GM10266 (cell line): ENCODE measurements at regions not wholly inside any gene's neighbourhood (a gene's known extent, or its start where the extent isn't known, plus 50 kb on each side); places are given as distances from the start of the nearest gene placed in this dataset.

Source experiments
- DNase-seq: peaks from one replicate; pipeline ENCODE4 v3.0.0; 2012; ENCODE audit errors: extremely low spot score
- CTCF ChIP-seq: IDR thresholded peaks from 2 replicates; pipeline ENCODE4 v1.5.1; 2012; ENCODE audit warnings: mild to moderate bottlenecking, low read depth; ENCODE audit not compliant: control insufficient read depth, insufficient read depth; ENCODE audit errors: missing control alignments

- DNase-seq, result no peak
- no peak for TF ChIP-seq CTCF
These were observed 274.2 kb upstream of the HABP2 start for GRCh38 chr10:113278664-113279063.

GRCh38 chr10:113279262-113279661, 273.6 kb upstream of the HABP2 start:
- no peak for DNase-seq
- TF ChIP-seq CTCF, result no peak

GRCh38 chr10:113282564-113282963, 270.3 kb upstream of the HABP2 start:
- no peak for DNase-seq
- no peak for TF ChIP-seq CTCF

GRCh38 chr10:113283189-113283588, 269.7 kb upstream of the HABP2 start:
- no peak for DNase-seq
- no peak for TF ChIP-seq CTCF

GRCh38 chr10:113284635-113285034, 268.2 kb upstream of the HABP2 start:
- no peak for TF ChIP-seq CTCF
- no peak for DNase-seq

GRCh38 chr10:113285305-113285704, 267.5 kb upstream of the HABP2 start:
- TF ChIP-seq CTCF, result no peak
- no peak for DNase-seq

- no peak for TF ChIP-seq CTCF
- no peak for DNase-seq
These were observed 265.3 kb upstream of the HABP2 start for GRCh38 chr10:113287592-113287991.
